ENCODE measurements at regions not wholly inside any gene's neighbourhood (a gene's known extent, or its start where the extent isn't known, plus 50 kb on each side); places are given as distances from the start of the nearest gene placed in this dataset.
"Not testable (repeated sequence)": the region's sequence is repeated elsewhere in the genome, so short reads cannot be mapped to it uniquely, and the experiment has no call there.

DNA sequence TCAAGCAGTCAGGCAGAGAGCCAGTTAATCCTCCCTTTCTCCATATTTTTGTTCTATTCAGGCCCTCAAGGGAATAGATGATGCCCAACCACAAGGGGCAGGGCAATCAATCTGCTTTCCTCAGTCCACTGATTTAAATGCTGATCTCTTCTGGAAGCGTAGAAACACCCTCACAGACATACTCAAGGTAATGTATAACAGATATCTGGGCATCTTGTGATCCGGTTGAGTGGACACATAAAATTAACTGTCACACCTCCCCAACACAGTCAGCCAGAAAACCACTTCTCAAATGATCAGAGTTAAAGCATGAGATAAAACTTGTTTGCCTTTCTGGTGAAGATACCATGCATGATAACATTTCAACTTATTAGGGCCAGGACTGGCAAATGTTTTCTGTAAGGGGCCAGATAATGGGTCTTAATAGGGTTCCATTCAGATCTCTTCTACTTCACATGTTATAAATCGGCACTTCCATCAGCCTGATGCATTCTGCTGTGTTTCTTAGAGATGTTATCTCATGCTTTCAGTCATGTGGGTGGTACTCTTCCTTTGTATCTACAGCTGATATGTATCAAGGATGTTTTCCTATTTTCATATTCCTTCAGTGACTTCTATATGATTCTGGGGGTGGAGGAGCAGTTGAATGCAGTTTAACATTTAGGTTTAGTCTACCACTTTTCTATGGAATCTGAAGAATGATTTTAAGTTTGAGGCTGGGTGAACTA is 58.9 kb upstream of the CNTLN start:
- intact Hi-C loops (cut with DNase I): no loop called here
- 84 to 85% methylated on average over 3 of the region's 3 CpGs for WGBS, 2 donors

DNA sequence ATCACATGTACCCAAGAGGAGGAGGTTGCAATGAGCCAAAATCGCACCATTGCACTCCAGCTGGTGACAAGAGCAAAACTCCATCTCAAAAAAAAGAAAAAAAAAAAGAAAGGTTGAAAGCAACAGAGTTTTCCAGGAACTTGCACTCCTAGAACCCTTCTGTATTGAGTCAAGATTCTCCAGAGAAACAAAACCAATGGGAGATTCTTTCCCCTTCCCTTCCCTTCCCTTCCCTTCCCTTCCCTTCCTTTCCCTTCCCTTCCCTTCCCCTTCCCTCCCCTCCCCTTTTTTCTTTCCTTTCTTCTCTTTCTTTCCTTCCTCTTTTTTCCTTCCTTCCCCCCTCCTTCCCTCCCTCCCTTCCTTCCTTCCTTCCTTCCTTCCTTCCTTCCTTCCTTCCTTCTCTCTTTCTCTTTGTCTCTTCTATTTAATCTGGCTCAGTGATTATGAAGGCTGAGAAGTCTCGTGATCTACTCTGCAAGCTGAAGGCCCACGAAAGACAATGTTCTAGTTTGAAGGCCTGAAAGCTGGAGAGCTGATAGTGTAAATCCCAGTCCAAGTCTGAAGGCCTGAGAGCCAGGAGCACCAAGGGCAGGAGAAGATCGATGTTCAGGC is 59.6 kb upstream of the CNTLN start:
- Histone ChIP-seq H3K36me3 (no peaks in the 10 kb centered on the region), H3K27ac (no peak overlapping the region), H3K4me3 (no peak overlapping the region), H3K4me1 (no peaks in the 10 kb centered on the region), H3K27me3 (no peaks in the 10 kb centered on the region), H3K9me3 (no peaks in the 10 kb centered on the region)
- TF ChIP-seq, protein P1, sequence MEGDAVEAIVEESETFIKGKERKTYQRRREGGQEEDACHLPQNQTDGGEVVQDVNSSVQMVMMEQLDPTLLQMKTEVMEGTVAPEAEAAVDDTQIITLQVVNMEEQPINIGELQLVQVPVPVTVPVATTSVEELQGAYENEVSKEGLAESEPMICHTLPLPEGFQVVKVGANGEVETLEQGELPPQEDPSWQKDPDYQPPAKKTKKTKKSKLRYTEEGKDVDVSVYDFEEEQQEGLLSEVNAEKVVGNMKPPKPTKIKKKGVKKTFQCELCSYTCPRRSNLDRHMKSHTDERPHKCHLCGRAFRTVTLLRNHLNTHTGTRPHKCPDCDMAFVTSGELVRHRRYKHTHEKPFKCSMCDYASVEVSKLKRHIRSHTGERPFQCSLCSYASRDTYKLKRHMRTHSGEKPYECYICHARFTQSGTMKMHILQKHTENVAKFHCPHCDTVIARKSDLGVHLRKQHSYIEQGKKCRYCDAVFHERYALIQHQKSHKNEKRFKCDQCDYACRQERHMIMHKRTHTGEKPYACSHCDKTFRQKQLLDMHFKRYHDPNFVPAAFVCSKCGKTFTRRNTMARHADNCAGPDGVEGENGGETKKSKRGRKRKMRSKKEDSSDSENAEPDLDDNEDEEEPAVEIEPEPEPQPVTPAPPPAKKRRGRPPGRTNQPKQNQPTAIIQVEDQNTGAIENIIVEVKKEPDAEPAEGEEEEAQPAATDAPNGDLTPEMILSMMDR (IDR thresholded peaks at IDR 0.05): no peak
- DNase-seq: no peak
- WGBS, 2 donors: 86 to 87% methylated on average over 4 of the region's 4 CpGs
- intact Hi-C loops (cut with DNase I): no loop called here
- ATAC-seq: no peak

More for the DNA sequence above, 58.9 kb upstream of the CNTLN start:
- ATAC-seq (no peak), DNase-seq (no peak)
- H3K36me3 ChIP-seq: no peaks in the 10 kb centered on the region
- no peaks in the 10 kb centered on the region for H3K27me3 ChIP-seq
- no peaks in the 10 kb centered on the region for H3K4me1 ChIP-seq
- TF ChIP-seq, protein P1 (IDR thresholded peaks at IDR 0.05): no peak
- no peak overlapping the region for H3K4me3 ChIP-seq
- H3K27ac ChIP-seq: no peak overlapping the region
- no peaks in the 10 kb centered on the region for H3K9me3 ChIP-seq

DNA sequence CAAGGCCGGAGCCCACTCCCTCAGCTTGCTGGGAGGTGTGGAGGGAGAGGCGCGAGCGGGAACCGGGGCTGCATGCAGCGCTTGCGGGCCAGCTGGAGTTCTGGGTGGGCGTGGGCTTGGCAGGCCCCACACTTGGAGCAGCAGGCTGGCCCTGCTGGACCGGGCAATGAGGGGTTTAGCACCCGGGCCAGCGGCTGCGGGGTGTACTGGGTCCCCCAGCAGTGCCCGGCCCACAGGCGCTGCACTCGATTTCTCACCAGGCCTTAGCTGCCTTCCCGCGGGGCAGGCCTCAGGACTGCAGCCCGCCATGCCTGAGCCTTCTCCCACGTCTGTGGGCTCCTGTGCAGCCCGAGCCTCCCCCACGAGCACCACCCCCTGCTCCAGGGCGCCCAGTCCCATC is 62.3 kb upstream of the CNTLN start:
- 93 to 95% methylated on average over 18 to 22 of the region's 22 CpGs for WGBS, 2 donors
- not testable (repeated sequence) for DNase-seq

DNA sequence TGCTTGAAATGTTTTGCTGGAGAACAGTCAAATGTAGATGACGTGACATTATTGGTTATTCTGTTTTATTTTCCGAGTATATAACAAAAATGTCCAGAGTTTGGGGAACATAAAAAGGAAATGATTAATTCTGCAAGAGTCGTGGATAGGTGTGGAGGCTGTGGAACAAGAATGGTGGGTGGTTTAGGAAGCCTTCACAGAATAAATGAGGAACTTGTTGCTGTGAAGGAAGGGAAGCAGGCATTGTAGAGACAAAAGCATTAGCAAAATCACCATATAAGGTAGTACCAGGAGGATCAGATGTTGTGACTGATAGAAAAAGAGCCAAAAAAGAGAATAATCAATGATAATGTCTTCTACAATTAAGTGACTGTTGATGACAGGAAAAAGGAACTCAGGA is 66.2 kb upstream of the CNTLN start:
- H3K27me3 ChIP-seq: no peaks in the 10 kb centered on the region
- intact Hi-C loops (cut with DNase I): loop anchor here in 1 of 10 donors (10.0 kb wide), 1 partner anchor 214 kb away; no protein-coding TSS in a partner anchor
- no peak overlapping the region for H3K27ac ChIP-seq
- H3K4me1 ChIP-seq: no peaks in the 10 kb centered on the region
- H3K36me3 ChIP-seq: no peaks in the 10 kb centered on the region
- no peak overlapping the region for H3K4me3 ChIP-seq
- no peak for DNase-seq
- TF ChIP-seq, protein P1 (IDR thresholded peaks at IDR 0.05): no peak
- ATAC-seq: no peak
- no peaks in the 10 kb centered on the region for H3K9me3 ChIP-seq
- 75 to 79% methylated on average over 3 of the region's 3 CpGs for WGBS, 2 donors

More for the DNA sequence above, 62.3 kb upstream of the CNTLN start:
- H3K27me3 ChIP-seq; H3K9me3 ChIP-seq; H3K36me3 ChIP-seq; H3K4me1 ChIP-seq; ATAC-seq; H3K27ac ChIP-seq; H3K4me3 ChIP-seq; intact Hi-C loops (cut with DNase I): not testable (repeated sequence)

DNA sequence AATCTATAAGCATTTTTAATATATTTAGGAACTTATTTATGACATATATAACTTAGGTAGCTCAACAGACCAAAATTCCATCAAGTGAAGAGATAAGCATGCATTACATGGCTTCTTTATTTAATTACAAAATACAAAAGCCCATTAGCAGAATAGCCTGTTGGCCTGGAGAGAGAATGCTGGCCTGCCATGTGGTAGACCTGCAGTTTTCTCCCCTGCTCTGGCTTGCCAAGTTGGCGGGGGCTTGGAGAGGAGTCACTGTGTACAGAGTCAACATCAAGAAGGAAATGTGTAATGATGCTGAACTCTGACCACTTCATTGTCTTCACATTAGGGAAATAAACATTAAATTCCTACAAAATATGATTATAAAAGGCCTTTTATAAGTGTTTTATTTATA is 69.8 kb upstream of the CNTLN start:
- DNase-seq: no peak
- H3K4me3 ChIP-seq: no peak overlapping the region
- 68 to 87% methylated on average over 1 of the region's 1 CpG for WGBS, 2 donors
- ATAC-seq: no peak
- intact Hi-C loops (cut with DNase I): loop anchor here in 1 of 10 donors (10.0 kb wide), 1 partner anchor 210 kb away; no protein-coding TSS in a partner anchor
- H3K27me3 ChIP-seq: no peaks in the 10 kb centered on the region
- H3K9me3 ChIP-seq: no peaks in the 10 kb centered on the region
- H3K36me3 ChIP-seq: no peaks in the 10 kb centered on the region
- H3K27ac ChIP-seq: no peak overlapping the region
- no peaks in the 10 kb centered on the region for H3K4me1 ChIP-seq
- TF ChIP-seq, protein P1 (IDR thresholded peaks at IDR 0.05): no peak

All from heart right ventricle (tissue), 16 donors.